HAP-1 (cell line): ENCODE measurements at regions not wholly inside any gene's neighbourhood (a gene's known extent, or its start where the extent isn't known, plus 50 kb on each side); places are given as distances from the start of the nearest gene placed in this dataset.
"Not testable (repeated sequence)": the region's sequence is repeated elsewhere in the genome, so short reads cannot be mapped to it uniquely, and the experiment has no call there.

Source experiments
- DNase-seq, 2 experiments: peaks; one replicate each; pipeline ENCODE4 v3.0.0-alpha.2; 2016 to 2020; ENCODE audit warnings: low spot score in 2 of 2
- H3K27me3 ChIP-seq: fragments of 250-450 bp; sonication (Bioruptor Pico); 2 replicates; pipeline ENCODE4 v1.5.1; 2020; ENCODE audit warnings: low read depth, mild to moderate bottlenecking, moderate library complexity
- H3K36me3 ChIP-seq: fragments of 250-450 bp; sonication (Bioruptor Pico); replicated peaks from 2 replicates; pipeline ENCODE4 v1.5.1; 2020; ENCODE audit warnings: mild to moderate bottlenecking
- H3K4me1 ChIP-seq: fragments of 250-450 bp; sonication (Bioruptor Pico); 2 replicates; pipeline ENCODE4 v1.5.1; 2020; ENCODE audit warnings: mild to moderate bottlenecking
- H3K4me3 ChIP-seq: fragments of 250-450 bp; sonication (Bioruptor Pico); 2 replicates; pipeline ENCODE4 v1.5.1; 2020; ENCODE audit warnings: mild to moderate bottlenecking, moderate library complexity
- H3K9me3 ChIP-seq: fragments of 250-450 bp; sonication (Bioruptor Pico); 2 replicates; pipeline ENCODE4 v1.5.1; 2020; ENCODE audit warnings: mild to moderate bottlenecking, moderate library complexity
- in situ Hi-C: fragments of 300-500 bp; cut with MboI; formaldehyde crosslinking; loops from 3 replicates; pipeline ENCODE4 v1.14.3; 2020; ENCODE audit warnings: low sequenced_read_pairs, inconsistent platforms, mixed read lengths

DNA sequence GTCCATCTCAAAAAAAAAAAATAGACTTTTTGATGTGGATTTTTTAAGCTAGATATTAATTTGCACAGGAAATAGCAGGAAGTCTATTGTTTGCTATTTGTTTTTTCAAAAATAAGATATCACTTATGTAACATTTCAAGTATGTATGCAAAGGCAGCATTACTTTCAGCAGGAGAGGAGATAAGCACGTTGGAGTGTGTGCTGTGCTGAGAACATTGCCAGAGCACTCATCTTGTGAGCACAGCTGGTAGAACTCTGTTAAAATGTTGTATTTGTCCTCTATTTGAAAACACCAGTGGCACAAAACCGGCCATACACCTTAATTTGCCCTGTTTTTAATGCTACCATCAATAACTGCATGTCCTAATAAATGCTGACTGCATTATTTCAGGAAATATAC is 1061.9 kb upstream of the CDH18 start:
- in situ Hi-C loops = no loop called here
- no peak overlapping the region for H3K4me3 ChIP-seq
- DNase-seq = no peak

DNA sequence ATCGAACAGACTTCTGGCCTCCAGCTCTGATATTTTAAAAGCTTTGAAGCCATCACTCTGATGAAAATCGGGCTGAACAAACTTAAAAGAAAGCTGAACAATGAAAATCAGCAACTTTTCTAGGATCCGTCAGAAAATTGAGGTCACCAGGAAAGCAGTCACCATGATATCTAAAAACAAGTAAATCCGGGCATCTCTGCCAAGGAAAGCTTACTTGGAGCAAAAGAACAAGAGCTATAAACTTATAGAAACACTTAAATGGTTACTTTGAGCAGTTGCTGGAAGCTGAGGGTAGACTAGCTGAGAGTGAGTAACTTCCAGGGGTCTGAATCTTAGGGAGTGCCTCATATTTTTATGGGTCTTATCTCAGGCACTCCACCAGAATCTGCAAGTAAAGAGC is 1043.0 kb upstream of the CDH18 start:
- Histone ChIP-seq H3K4me1 (no peaks in the 10 kb centered on the region), H3K4me3 (no peak overlapping the region), H3K36me3 (no peaks in the 10 kb centered on the region), H3K9me3 (no peaks in the 10 kb centered on the region), H3K27me3 (no peaks in the 10 kb centered on the region)
- in situ Hi-C loops = no loop called here
- no peak for DNase-seq

More for the DNA sequence above, 1061.9 kb upstream of the CDH18 start:
- no peaks in the 10 kb centered on the region for H3K36me3 ChIP-seq
- no peaks in the 10 kb centered on the region for H3K27me3 ChIP-seq
- H3K9me3 ChIP-seq = no peaks in the 10 kb centered on the region
- H3K4me1 ChIP-seq = no peaks in the 10 kb centered on the region

DNA sequence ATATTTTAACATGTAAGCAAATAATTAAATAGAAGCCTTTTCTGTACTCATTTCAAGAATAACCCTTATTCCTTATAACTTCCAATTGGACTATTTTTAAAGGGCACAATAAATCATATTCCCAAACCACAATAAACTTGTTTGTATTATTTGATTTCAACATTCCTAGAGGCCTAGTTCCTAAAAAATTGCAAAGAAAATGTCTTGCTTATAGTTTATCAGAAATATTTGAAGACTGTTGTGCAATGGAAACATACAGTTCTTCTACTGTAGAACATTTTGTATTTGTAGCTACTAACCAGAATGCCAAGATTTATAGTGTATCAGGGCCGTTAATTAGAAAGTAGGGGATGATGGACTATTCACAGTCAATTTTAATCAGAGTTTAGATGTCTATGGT is 1037.0 kb upstream of the CDH18 start:
- H3K27me3 ChIP-seq = no peaks in the 10 kb centered on the region
- no peak overlapping the region for H3K4me3 ChIP-seq
- H3K9me3 ChIP-seq = no peaks in the 10 kb centered on the region
- DNase-seq = no peak
- in situ Hi-C loops = no loop called here
- H3K36me3 ChIP-seq = no peaks in the 10 kb centered on the region
- H3K4me1 ChIP-seq = no peaks in the 10 kb centered on the region

DNA sequence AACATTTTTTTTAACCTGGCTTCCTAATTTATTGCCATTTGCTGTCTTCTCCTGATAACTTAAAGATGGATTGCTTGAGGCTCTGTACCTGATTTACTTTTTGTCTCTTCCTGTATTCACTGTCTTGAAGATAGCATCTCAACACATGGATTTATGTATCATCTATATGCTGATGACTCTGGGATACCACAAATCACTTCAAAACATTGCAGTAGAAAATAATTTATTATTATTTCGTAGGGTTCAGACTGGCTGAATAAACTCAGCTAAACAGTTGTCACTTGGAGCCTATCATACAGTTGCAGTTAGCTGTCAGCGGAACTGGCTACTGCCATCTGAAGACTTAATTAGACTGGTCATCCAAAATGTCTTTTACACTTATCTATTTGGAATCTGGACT is 1025.2 kb upstream of the CDH18 start:
- no peak for DNase-seq
- no peak overlapping the region for H3K4me3 ChIP-seq
- H3K4me1 ChIP-seq = no peaks in the 10 kb centered on the region
- no peaks in the 10 kb centered on the region for H3K9me3 ChIP-seq
- in situ Hi-C loops = no loop called here
- no peaks in the 10 kb centered on the region for H3K27me3 ChIP-seq
- no peaks in the 10 kb centered on the region for H3K36me3 ChIP-seq

DNA sequence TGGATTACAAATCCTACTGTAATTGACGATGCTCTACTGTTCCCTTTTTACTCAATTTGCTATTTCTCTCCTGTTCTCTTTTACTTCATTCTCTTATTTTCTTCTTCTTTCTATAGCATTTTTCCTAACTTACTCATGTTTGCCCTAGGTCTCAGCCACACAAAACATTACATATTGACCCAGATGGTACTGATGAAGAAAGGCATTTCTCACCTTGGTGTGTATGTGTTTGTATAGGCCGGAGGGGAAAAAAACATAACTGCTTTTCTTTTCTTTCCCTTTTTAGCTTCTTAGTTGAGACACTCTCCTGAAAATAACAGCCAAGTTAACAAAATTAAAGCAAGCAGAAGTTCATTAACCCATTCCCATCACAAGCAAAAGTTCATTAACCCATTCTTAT is 1019.8 kb upstream of the CDH18 start:
- H3K9me3 ChIP-seq = no peaks in the 10 kb centered on the region
- no peaks in the 10 kb centered on the region for H3K36me3 ChIP-seq
- no peak for DNase-seq
- H3K4me1 ChIP-seq = no peaks in the 10 kb centered on the region
- H3K4me3 ChIP-seq = no peak overlapping the region
- no peaks in the 10 kb centered on the region for H3K27me3 ChIP-seq
- in situ Hi-C loops = no loop called here

DNA sequence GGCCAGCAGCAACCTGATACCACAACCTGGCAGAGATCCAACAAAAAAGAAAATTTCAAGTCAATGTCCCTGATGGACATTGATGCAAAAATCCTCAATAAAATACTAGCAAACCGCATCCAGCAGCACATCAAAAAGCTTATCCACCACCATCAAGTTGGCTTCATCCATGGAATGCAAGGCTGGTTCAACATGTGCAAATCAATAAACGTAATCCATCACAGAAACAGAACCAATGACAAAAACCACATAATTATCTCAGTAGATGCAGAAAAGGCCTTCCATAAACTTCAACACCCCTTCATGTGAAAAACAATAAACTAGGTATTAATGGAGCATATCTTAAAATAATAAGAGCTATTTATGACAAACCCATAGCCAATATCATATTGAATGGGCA is 1000.9 kb upstream of the CDH18 start:
- in situ Hi-C loops, H3K9me3 ChIP-seq, H3K4me3 ChIP-seq, H3K4me1 ChIP-seq, H3K27me3 ChIP-seq, H3K36me3 ChIP-seq, DNase-seq: not testable (repeated sequence)

DNA sequence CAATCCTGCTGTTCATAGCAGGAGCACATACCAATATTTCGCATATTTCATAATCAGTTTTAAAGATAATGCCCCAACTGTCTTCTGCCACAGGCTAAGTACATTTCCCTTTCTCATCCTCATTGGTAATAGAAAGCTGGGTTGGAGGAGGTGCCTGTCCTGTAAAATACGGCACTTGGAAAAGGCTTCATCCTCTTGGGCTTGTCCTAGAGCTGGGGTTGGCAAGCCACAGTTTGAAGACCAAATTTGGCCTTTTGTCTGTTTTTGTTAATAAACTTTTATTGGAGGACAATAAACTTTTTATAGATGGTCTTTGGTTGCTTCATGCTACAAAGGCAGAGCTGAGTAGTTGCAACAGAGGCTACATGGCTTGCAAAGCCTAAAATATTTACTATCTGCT is 997.8 kb upstream of the CDH18 start:
- Histone ChIP-seq H3K27me3 (no peaks in the 10 kb centered on the region), H3K36me3 (no peaks in the 10 kb centered on the region), H3K4me3 (no peak overlapping the region), H3K4me1 (no peaks in the 10 kb centered on the region), H3K9me3 (no peaks in the 10 kb centered on the region)
- in situ Hi-C loops = no loop called here
- no peak for DNase-seq

GRCh38 chr5:20974426-20974825 is 986.4 kb upstream of the CDH18 start:
- Histone ChIP-seq H3K4me1 (no peaks in the 10 kb centered on the region), H3K36me3 (no peaks in the 10 kb centered on the region), H3K27me3 (no peaks in the 10 kb centered on the region), H3K9me3 (no peaks in the 10 kb centered on the region), H3K4me3 (no peak overlapping the region)
- DNase-seq = no peak
- in situ Hi-C loops = no loop called here

GRCh38 chr5:20972419-20972925 is 984.5 kb upstream of the CDH18 start:
- in situ Hi-C loops = no loop called here
- H3K4me3 ChIP-seq = no peak overlapping the region
- no peaks in the 10 kb centered on the region for H3K27me3 ChIP-seq
- H3K36me3 ChIP-seq = no peaks in the 10 kb centered on the region
- no peaks in the 10 kb centered on the region for H3K9me3 ChIP-seq
- DNase-seq = no peak
- no peaks in the 10 kb centered on the region for H3K4me1 ChIP-seq

DNA sequence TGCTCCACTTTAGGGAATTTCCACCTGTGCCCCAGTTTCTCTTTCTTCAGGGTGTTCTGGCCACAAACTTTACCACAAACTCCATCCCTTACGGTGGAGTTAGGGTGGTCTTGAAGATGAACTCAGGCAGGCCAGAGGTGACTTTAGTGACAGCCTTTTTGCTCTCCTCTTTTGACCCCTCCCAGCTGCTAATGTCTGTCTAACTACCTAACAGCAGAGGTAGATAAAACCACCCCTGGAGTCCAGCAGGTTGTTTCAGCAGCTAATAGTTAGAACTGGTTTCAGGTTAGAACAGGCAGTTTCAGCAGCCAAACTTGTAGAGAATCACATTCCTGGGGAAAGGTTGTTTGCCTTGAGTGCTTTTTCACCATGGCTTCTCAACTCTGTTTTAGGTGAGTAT is 971.3 kb upstream of the CDH18 start:
- no peak for DNase-seq
- no peaks in the 10 kb centered on the region for H3K27me3 ChIP-seq
- H3K9me3 ChIP-seq = no peaks in the 10 kb centered on the region
- no peaks in the 10 kb centered on the region for H3K4me1 ChIP-seq
- no peak overlapping the region for H3K4me3 ChIP-seq
- H3K36me3 ChIP-seq = no peaks in the 10 kb centered on the region
- in situ Hi-C loops = no loop called here

DNA sequence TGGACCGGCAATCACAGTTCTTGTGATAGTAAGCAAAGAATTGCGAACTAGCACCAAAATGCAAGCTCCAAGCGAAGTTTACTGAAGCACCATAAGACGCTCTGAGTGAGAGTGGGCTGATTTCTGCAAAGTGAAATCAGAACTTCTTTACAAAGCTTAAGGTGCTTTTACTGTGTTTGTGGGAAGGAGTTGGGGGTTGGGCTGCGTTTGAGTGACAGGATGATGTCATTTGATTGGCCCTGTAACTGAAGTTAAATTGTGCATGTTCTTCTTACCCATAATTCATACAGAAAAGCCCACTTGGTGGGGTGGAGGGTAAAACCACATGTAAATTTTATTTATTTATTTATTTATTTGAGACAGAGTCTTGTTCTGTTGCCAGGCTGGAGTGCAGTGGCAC is 970.6 kb upstream of the CDH18 start:
- no peak overlapping the region for H3K4me3 ChIP-seq
- in situ Hi-C loops = no loop called here
- no peaks in the 10 kb centered on the region for H3K36me3 ChIP-seq
- no peaks in the 10 kb centered on the region for H3K27me3 ChIP-seq
- no peaks in the 10 kb centered on the region for H3K4me1 ChIP-seq
- no peak for DNase-seq
- H3K9me3 ChIP-seq = no peaks in the 10 kb centered on the region

GRCh38 chr5:20956134-20956533 is 968.1 kb upstream of the CDH18 start:
- no peaks in the 10 kb centered on the region for H3K27me3 ChIP-seq
- H3K36me3 ChIP-seq = no peaks in the 10 kb centered on the region
- H3K9me3 ChIP-seq = no peaks in the 10 kb centered on the region
- DNase-seq = no peak
- in situ Hi-C loops = no loop called here
- no peak overlapping the region for H3K4me3 ChIP-seq
- H3K4me1 ChIP-seq = no peaks in the 10 kb centered on the region

DNA sequence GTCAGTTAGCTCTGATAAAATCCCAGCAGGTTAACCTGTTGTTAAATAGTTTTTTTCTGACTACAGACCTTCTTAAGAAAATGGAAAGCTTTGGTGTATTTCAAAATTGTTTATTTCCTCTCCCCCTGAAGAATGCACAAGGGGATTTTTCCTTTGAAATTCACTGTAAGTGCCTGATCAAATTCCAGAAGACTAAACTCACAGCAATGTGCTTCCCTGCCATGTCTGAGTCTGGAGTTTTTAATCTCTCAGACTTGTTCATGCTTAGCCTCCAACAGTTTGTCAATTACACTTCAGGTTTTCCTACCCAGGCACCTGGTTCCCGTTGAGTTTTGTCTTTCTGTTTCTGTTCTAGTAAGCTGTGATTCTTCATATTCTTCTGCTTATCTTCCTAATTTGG is 961.6 kb upstream of the CDH18 start:
- Histone ChIP-seq H3K27me3 (no peaks in the 10 kb centered on the region), H3K36me3 (no peaks in the 10 kb centered on the region), H3K9me3 (no peaks in the 10 kb centered on the region), H3K4me3 (no peak overlapping the region), H3K4me1 (no peaks in the 10 kb centered on the region)
- in situ Hi-C loops = no loop called here
- no peak for DNase-seq

- DNase-seq, H3K9me3 ChIP-seq: not testable (repeated sequence)
Measured at GRCh38 chr5:20943183-20943971, 955.4 kb upstream of the CDH18 start.

DNA sequence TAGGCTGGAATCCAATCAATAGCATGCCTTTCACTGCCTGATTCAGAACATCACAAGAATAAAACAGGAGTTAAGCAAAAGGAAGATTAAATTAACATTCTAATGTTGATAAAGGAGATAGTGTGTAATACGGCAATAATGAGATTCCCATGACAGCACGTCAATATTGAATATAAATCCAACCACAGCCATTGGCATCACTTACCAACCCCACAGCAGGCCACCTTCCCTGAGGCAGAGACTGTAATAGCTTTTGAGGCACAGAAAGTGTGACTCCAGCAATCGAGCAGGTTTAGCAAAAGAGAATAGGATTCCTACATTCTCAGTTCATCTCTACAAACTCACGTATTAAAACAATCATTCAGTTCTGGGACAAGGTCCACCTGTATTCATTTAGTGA is 954.6 kb upstream of the CDH18 start:
- H3K9me3 ChIP-seq, H3K36me3 ChIP-seq, H3K27me3 ChIP-seq, H3K4me1 ChIP-seq, in situ Hi-C loops, H3K4me3 ChIP-seq, DNase-seq: not testable (repeated sequence)

More at GRCh38 chr5:20943183-20943971, 955.4 kb upstream of the CDH18 start:
- in situ Hi-C loops, H3K36me3 ChIP-seq, H3K27me3 ChIP-seq, H3K4me1 ChIP-seq, H3K4me3 ChIP-seq: not testable (repeated sequence)
